ENCODE measurements at regions not wholly inside any gene's neighbourhood (a gene's known extent, or its start where the extent isn't known, plus 50 kb on each side); places are given as distances from the start of the nearest gene placed in this dataset.
"Not testable (repeated sequence)": the region's sequence is repeated elsewhere in the genome, so short reads cannot be mapped to it uniquely, and the experiment has no call there.

- H3K27me3 ChIP-seq: peaks cover 12% of the 10 kb centered on the region
- DNase-seq, H3K9me3 ChIP-seq, H3K4me3 ChIP-seq, H3K36me3 ChIP-seq: not testable (repeated sequence)
Measured at GRCh38 chr1:234784108-234784507, 174.1 kb upstream of the IRF2BP2 start.

GRCh38 chr1:234782791-234783190 lies 172.8 kb upstream of the IRF2BP2 start:
- Histone ChIP-seq H3K9me3 (no peaks in the 10 kb centered on the region), H3K36me3 (no peaks in the 10 kb centered on the region), H3K27me3 (peaks cover 22% of the 10 kb centered on the region), H3K4me3 (no peak overlapping the region)
- DNase-seq: no peak

- H3K4me3 ChIP-seq: no peak overlapping the region
- H3K27me3 ChIP-seq: peaks cover 27% of the 10 kb centered on the region
- no peaks in the 10 kb centered on the region for H3K36me3 ChIP-seq
- no peaks in the 10 kb centered on the region for H3K9me3 ChIP-seq
- no peak for DNase-seq
Measured at GRCh38 chr1:234782105-234782751, 172.2 kb upstream of the IRF2BP2 start.

GRCh38 chr1:234781241-234782065 lies 171.5 kb upstream of the IRF2BP2 start:
- peaks cover 29% of the 10 kb centered on the region for H3K27me3 ChIP-seq
- DNase-seq: no peak
- H3K4me3 ChIP-seq: no peak overlapping the region
- H3K9me3 ChIP-seq: no peaks in the 10 kb centered on the region
- H3K36me3 ChIP-seq: no peaks in the 10 kb centered on the region

- Histone ChIP-seq H3K36me3 (no peaks in the 10 kb centered on the region), H3K4me3 (no peak overlapping the region), H3K27me3 (peaks cover 29% of the 10 kb centered on the region), H3K9me3 (no peaks in the 10 kb centered on the region)
- no peak for DNase-seq
Measured at GRCh38 chr1:234780531-234781162, 170.7 kb upstream of the IRF2BP2 start.

GRCh38 chr1:234780112-234780511 lies 170.1 kb upstream of the IRF2BP2 start:
- H3K36me3 ChIP-seq: no peaks in the 10 kb centered on the region
- no peak overlapping the region for H3K4me3 ChIP-seq
- no peak for DNase-seq
- peaks cover 29% of the 10 kb centered on the region for H3K27me3 ChIP-seq
- H3K9me3 ChIP-seq: no peaks in the 10 kb centered on the region

GRCh38 chr1:234779600-234779999 lies 169.6 kb upstream of the IRF2BP2 start:
- not testable (repeated sequence) for DNase-seq, H3K36me3 ChIP-seq, H3K4me3 ChIP-seq, H3K9me3 ChIP-seq
- H3K27me3 ChIP-seq: peaks cover 29% of the 10 kb centered on the region

GRCh38 chr1:234779160-234779538 lies 169.2 kb upstream of the IRF2BP2 start:
- DNase-seq: no peak
- Histone ChIP-seq H3K36me3 (no peaks in the 10 kb centered on the region), H3K9me3 (no peaks in the 10 kb centered on the region), H3K4me3 (no peak overlapping the region), H3K27me3 (peaks cover 29% of the 10 kb centered on the region)

GRCh38 chr1:234778221-234779159 lies 168.5 kb upstream of the IRF2BP2 start:
- Histone ChIP-seq H3K9me3 (no peaks in the 10 kb centered on the region), H3K36me3 (no peaks in the 10 kb centered on the region), H3K27me3 (peaks cover 29% of the 10 kb centered on the region), H3K4me3 (no peak overlapping the region)
- no peak for DNase-seq

- Histone ChIP-seq H3K9me3 (no peaks in the 10 kb centered on the region), H3K36me3 (no peaks in the 10 kb centered on the region), H3K27me3 (peaks cover 29% of the 10 kb centered on the region), H3K4me3 (no peak overlapping the region)
- DNase-seq: no peak
Measured at GRCh38 chr1:234777856-234778220, 167.9 kb upstream of the IRF2BP2 start.

GRCh38 chr1:234776876-234777855 lies 167.2 kb upstream of the IRF2BP2 start:
- DNase-seq: no peak
- H3K4me3 ChIP-seq: no peak overlapping the region
- H3K9me3 ChIP-seq: no peaks in the 10 kb centered on the region
- H3K27me3 ChIP-seq: peaks cover 29% of the 10 kb centered on the region
- H3K36me3 ChIP-seq: no peaks in the 10 kb centered on the region

- Histone ChIP-seq H3K36me3 (no peaks in the 10 kb centered on the region), H3K27me3 (peaks cover 24% of the 10 kb centered on the region), H3K9me3 (no peaks in the 10 kb centered on the region), H3K4me3 (no peak overlapping the region)
- DNase-seq: no peak
Measured at GRCh38 chr1:234776256-234776875, 166.4 kb upstream of the IRF2BP2 start.

- H3K9me3 ChIP-seq: no peaks in the 10 kb centered on the region
- H3K36me3 ChIP-seq: no peaks in the 10 kb centered on the region
- no peak for DNase-seq
- H3K4me3 ChIP-seq: no peak overlapping the region
- peaks cover 22% of the 10 kb centered on the region for H3K27me3 ChIP-seq
Measured at GRCh38 chr1:234775477-234776246, 165.7 kb upstream of the IRF2BP2 start.

GRCh38 chr1:234774971-234775370 lies 165.0 kb upstream of the IRF2BP2 start:
- H3K36me3 ChIP-seq: no peaks in the 10 kb centered on the region
- H3K9me3 ChIP-seq: no peaks in the 10 kb centered on the region
- peaks cover 22% of the 10 kb centered on the region for H3K27me3 ChIP-seq
- no peak overlapping the region for H3K4me3 ChIP-seq
- DNase-seq: peak; percentile 94

Measured in MG63 (cell line).